Stomach (tissue), 8 donors: ENCODE measurements at regions not wholly inside any gene's neighbourhood (a gene's known extent, or its start where the extent isn't known, plus 50 kb on each side); places are given as distances from the start of the nearest gene placed in this dataset.
A peak's percentile ranks its signal among the peaks of the same experiment; 100 is the strongest.

Experiments
- DNase-seq, 2 donors: peaks; one replicate each; pipeline versions ENCODE4 v3.0.0 to v3.0.0-alpha.2; 2013 to 2019
- H3K27ac ChIP-seq, 5 donors: fragments of 200-600 bp in 4 of 5; sonication (generic) in 4 of 5; one replicate each; pipeline ENCODE4 v1.5.1; 2013 to 2019; ENCODE audit warnings: mild to moderate bottlenecking in 1 of 5, moderate library complexity in 1 of 5
- H3K27me3 ChIP-seq, 3 donors: fragments of 200-600 bp; sonication (generic); one replicate each; pipeline ENCODE4 v1.5.1; 2017 to 2019; ENCODE audit warnings: mixed run types in 1 of 3
- H3K36me3 ChIP-seq, 4 donors: fragments of 200-600 bp; sonication (generic); 1 replicate in 3 of 4; 2 replicates in 1 of 4; pipeline ENCODE4 v1.5.1; 2016 to 2019
- H3K4me1 ChIP-seq, 4 donors: fragments of 200-600 bp; sonication (generic); one replicate each; pipeline ENCODE4 v1.5.1; 2016 to 2019
- H3K4me3 ChIP-seq, 4 donors: fragments of 200-600 bp; sonication (generic) in 3 of 4; one replicate each; pipeline ENCODE4 v1.5.1; 2016 to 2019; ENCODE audit warnings: mild to moderate bottlenecking in 1 of 4
- H3K9me3 ChIP-seq, 4 donors: fragments of 200-600 bp; sonication (generic); one replicate each; pipeline ENCODE4 v1.5.1; 2016 to 2019
- EP300 ChIP-seq: sonication (generic); formaldehyde crosslinking; IDR thresholded peaks from one replicate; pipeline ENCODE4 v1.6.1; 2017; ENCODE audit warnings: antibody characterized with exemption
- POLR2A ChIP-seq, 4 donors: fragments of 450-650 bp; IDR thresholded peaks; one replicate each; pipeline ENCODE4 v1.6.1; 2016; ENCODE audit warnings: antibody characterized with exemption in 4 of 4, control low read depth in 2 of 4, mild to moderate bottlenecking in 1 of 4, moderate library complexity in 1 of 4
- POLR2AphosphoS5 ChIP-seq, 3 donors: sonication (generic); formaldehyde crosslinking; IDR thresholded peaks; one replicate each; pipeline ENCODE4 v1.6.1; 2016; ENCODE audit warnings: antibody characterized with exemption in 3 of 3
- WGBS, 5 donors: extraction: QIAGEN DNeasy Blood & Tissue Kit in 3 of 5; methylation state at CpG; one replicate each; pipeline versions ENCODE4 v1.1.5 to v1.1.7; 2013 to 2018; 5-methylcytosine and 5-hydroxymethylcytosine counted together
- intact Hi-C: fragments of 100-400 bp; cut with DNase I; formaldehyde crosslinking; loops from one replicate; pipeline ENCODE4 v1.15.1; 2023; ENCODE audit warnings: low total_unique reads
- TF ChIP-seq, protein P1 (sequence below), 7 experiments: fragments of 450-650 bp in 4 of 7; fragments of 200-600 bp in 3 of 7; sonication (generic) in 3 of 7; IDR thresholded peaks; one replicate each; pipeline ENCODE4 v1.5.1; 2016 to 2019; ENCODE audit warnings: antibody characterized with exemption in 7 of 7, control low read depth in 2 of 7, mild to moderate bottlenecking in 1 of 7
- donor health status: healthy with polysubstance abuse.
- donor health status: Bipolar disorder and iron deficiency.
- donor health status: healthy.

DNA sequence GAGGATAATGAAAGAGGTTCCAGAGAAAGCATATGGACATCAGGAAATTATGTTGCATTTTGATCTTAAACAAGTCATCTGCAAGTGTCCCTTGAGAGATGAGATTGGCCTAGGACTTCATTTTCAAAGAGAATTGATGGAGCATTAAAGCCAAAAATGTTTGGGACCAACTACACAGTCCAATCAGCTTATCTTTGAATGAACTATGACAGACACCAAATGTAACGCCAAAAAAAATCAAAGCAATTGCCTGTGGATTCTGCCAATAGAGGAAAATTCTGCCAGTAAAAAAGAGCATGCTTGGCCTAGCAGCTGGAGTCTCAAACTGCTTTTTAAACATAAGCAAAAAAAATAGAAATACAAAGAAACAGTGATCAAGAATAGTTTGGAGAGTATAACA lies 594.5 kb upstream of the CHAC2 start:
- H3K27ac ChIP-seq: no peak overlapping the region
- no peaks in the 10 kb centered on the region for H3K36me3 ChIP-seq
- 62 to 75% (median 72%) methylated on average over 1 of the region's 1 CpG for WGBS, 5 donors
- no peaks in the 10 kb centered on the region for H3K4me1 ChIP-seq
- TF ChIP-seq, protein P1, sequence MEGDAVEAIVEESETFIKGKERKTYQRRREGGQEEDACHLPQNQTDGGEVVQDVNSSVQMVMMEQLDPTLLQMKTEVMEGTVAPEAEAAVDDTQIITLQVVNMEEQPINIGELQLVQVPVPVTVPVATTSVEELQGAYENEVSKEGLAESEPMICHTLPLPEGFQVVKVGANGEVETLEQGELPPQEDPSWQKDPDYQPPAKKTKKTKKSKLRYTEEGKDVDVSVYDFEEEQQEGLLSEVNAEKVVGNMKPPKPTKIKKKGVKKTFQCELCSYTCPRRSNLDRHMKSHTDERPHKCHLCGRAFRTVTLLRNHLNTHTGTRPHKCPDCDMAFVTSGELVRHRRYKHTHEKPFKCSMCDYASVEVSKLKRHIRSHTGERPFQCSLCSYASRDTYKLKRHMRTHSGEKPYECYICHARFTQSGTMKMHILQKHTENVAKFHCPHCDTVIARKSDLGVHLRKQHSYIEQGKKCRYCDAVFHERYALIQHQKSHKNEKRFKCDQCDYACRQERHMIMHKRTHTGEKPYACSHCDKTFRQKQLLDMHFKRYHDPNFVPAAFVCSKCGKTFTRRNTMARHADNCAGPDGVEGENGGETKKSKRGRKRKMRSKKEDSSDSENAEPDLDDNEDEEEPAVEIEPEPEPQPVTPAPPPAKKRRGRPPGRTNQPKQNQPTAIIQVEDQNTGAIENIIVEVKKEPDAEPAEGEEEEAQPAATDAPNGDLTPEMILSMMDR (IDR thresholded peaks at IDR 0.05): no peak
- no peak for TF ChIP-seq EP300
- no peak for TF ChIP-seq POLR2A (IDR thresholded peaks at IDR 0.05)
- TF ChIP-seq POLR2AphosphoS5 (IDR thresholded peaks at IDR 0.05): no peak
- no peaks in the 10 kb centered on the region for H3K27me3 ChIP-seq
- intact Hi-C loops: no loop called here
- H3K9me3 ChIP-seq: no peaks in the 10 kb centered on the region
- peak in 1 of 2 donors; percentile 70 for DNase-seq
- no peak overlapping the region for H3K4me3 ChIP-seq

DNA sequence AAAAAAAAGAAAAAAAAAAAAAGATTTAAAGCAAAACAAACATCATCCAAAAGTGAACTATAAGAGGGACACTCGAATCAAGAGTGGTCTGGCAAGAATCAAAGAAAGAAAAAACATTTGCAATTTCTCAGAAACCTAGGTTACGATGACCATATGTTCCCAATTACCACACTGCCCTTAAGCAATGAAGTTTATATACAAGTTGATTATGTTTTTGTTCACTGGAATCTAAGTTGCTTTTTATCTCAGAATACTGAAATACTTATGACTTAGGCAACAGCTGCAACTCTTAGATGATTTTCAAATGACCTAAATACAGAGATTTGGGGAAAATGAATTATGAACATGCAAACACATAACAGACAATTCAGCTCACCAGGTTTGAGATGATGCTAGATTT lies 597.1 kb upstream of the CHAC2 start:
- Histone ChIP-seq H3K27ac (no peak overlapping the region), H3K9me3 (no peaks in the 10 kb centered on the region), H3K4me1 (no peaks in the 10 kb centered on the region), H3K27me3 (no peaks in the 10 kb centered on the region), H3K36me3 (no peaks in the 10 kb centered on the region), H3K4me3 (no peak overlapping the region)
- TF ChIP-seq EP300: no peak
- TF ChIP-seq POLR2A (IDR thresholded peaks at IDR 0.05): no peak
- no peak for TF ChIP-seq POLR2AphosphoS5 (IDR thresholded peaks at IDR 0.05)
- TF ChIP-seq, protein P1 (IDR thresholded peaks at IDR 0.05): no peak
- WGBS, 5 donors: 53 to 69% (median 55%) methylated on average over 2 of the region's 2 CpGs
- peak in 1 of 2 donors; percentile 65 for DNase-seq
- intact Hi-C loops: no loop called here

DNA sequence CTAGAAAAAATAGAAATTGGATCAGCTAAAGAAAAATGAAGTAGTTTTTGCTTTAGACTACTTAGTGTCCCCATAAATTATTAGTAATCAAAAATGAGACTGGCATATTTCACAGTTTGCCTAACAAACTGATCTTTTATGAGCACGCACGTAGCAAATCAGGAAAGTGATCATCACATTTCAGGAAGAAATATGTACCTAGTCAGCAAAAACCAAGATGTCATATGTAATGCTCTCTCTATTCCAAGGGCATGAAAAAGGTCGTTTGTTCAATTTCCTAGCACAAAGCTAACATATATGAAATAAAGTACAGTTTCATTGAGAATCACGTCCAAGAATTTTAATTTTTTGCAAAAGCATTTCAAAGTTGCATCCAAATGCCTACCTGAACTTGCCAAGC lies 600.4 kb upstream of the CHAC2 start:
- intact Hi-C loops: no loop called here
- H3K4me3 ChIP-seq: no peak overlapping the region
- H3K27ac ChIP-seq: no peak overlapping the region
- no peak for DNase-seq
- WGBS, 5 donors: 81 to 90% (median 82%) methylated on average over 4 of the region's 4 CpGs
- H3K4me1 ChIP-seq: no peaks in the 10 kb centered on the region
- TF ChIP-seq POLR2AphosphoS5 (IDR thresholded peaks at IDR 0.05) (no peak), EP300 (no peak), POLR2A (IDR thresholded peaks at IDR 0.05) (no peak)
- TF ChIP-seq, protein P1 (IDR thresholded peaks at IDR 0.05): no peak
- no peaks in the 10 kb centered on the region for H3K36me3 ChIP-seq
- no peaks in the 10 kb centered on the region for H3K27me3 ChIP-seq
- peaks cover 0 to 5% (median 0%) of the 10 kb centered on the region in 4 donors for H3K9me3 ChIP-seq

DNA sequence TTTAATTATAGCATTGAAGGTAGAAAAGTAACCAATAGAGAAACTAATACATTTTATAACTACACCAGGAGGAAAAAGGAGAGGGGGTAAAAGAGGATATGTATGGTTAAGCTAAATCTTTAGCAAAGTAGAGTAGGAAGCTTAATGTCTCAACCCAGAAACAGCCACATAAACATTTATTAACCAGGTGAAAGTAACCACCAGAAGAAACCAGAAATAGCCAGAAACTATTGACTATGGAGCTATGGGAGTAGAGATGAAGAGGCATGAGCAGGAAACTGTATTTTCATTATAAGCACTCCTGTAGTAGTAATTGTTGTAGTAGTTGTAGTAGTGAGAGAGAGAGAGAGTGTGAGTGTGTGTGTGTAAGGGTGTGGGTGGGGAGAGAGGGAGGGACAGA lies 617.5 kb upstream of the CHAC2 start:
- intact Hi-C loops: no loop called here
- TF ChIP-seq, protein P1 (IDR thresholded peaks at IDR 0.05): no peak
- TF ChIP-seq POLR2AphosphoS5 (IDR thresholded peaks at IDR 0.05) (no peak), EP300 (no peak), POLR2A (IDR thresholded peaks at IDR 0.05) (no peak)
- no peak overlapping the region for H3K4me3 ChIP-seq
- H3K4me1 ChIP-seq: no peaks in the 10 kb centered on the region
- no peaks in the 10 kb centered on the region for H3K36me3 ChIP-seq
- no peaks in the 10 kb centered on the region for H3K27me3 ChIP-seq
- no peak for DNase-seq
- H3K9me3 ChIP-seq: no peaks in the 10 kb centered on the region
- H3K27ac ChIP-seq: no peak overlapping the region
